Upper lobe of left lung (tissue), 4 donors: ENCODE measurements at regions not wholly inside any gene's neighbourhood (a gene's known extent, or its start where the extent isn't known, plus 50 kb on each side); places are given as distances from the start of the nearest gene placed in this dataset.

Experiments used
- EP300 ChIP-seq, 4 donors: sonication (generic); formaldehyde crosslinking; IDR thresholded peaks; one replicate each; pipeline ENCODE4 v1.5.1; 2017; ENCODE audit warnings: antibody characterized with exemption in 4 of 4, control low read depth in 2 of 4
- POLR2A ChIP-seq, 4 donors: fragments of 450-650 bp; IDR thresholded peaks; one replicate each; pipeline ENCODE4 v1.5.1; 2016 to 2017; ENCODE audit warnings: antibody characterized with exemption in 4 of 4, mild to moderate bottlenecking in 2 of 4
- POLR2AphosphoS5 ChIP-seq, 2 donors: sonication (generic); formaldehyde crosslinking; IDR thresholded peaks; one replicate each; pipeline ENCODE4 v1.5.1; 2017; ENCODE audit warnings: antibody characterized with exemption in 2 of 2
- TF ChIP-seq, protein P1 (sequence below), 6 experiments: fragments of 450-650 bp in 4 of 6; fragments of 200-600 bp in 2 of 6; sonication (generic) in 2 of 6; IDR thresholded peaks; one replicate each; pipeline ENCODE4 v1.5.1; 2016 to 2019; ENCODE audit warnings: antibody characterized with exemption in 6 of 6

- TF ChIP-seq, protein P1, sequence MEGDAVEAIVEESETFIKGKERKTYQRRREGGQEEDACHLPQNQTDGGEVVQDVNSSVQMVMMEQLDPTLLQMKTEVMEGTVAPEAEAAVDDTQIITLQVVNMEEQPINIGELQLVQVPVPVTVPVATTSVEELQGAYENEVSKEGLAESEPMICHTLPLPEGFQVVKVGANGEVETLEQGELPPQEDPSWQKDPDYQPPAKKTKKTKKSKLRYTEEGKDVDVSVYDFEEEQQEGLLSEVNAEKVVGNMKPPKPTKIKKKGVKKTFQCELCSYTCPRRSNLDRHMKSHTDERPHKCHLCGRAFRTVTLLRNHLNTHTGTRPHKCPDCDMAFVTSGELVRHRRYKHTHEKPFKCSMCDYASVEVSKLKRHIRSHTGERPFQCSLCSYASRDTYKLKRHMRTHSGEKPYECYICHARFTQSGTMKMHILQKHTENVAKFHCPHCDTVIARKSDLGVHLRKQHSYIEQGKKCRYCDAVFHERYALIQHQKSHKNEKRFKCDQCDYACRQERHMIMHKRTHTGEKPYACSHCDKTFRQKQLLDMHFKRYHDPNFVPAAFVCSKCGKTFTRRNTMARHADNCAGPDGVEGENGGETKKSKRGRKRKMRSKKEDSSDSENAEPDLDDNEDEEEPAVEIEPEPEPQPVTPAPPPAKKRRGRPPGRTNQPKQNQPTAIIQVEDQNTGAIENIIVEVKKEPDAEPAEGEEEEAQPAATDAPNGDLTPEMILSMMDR (IDR thresholded peaks at IDR 0.05) = no peak
- no peak for TF ChIP-seq EP300 (IDR thresholded peaks at IDR 0.05)
- no peak for TF ChIP-seq POLR2A (IDR thresholded peaks at IDR 0.05)
- no peak for TF ChIP-seq POLR2AphosphoS5 (IDR thresholded peaks at IDR 0.05)
Observed at GRCh38 chr20:59435518-59435917, 135.1 kb downstream of the EDN3 start.
